ENCODE measurements at regions not wholly inside any gene's neighbourhood (a gene's known extent, or its start where the extent isn't known, plus 50 kb on each side); places are given as distances from the start of the nearest gene placed in this dataset.

- TF ChIP-seq POLR2A (IDR thresholded peaks at IDR 0.05) (no peak), CTCF (IDR thresholded peaks at IDR 0.05) (no peak), EP300 (IDR thresholded peaks at IDR 0.05) (no peak)
These were observed 282.2 kb downstream of the RRAGC start for GRCh38 chr1:38577385-38577784.
